SU-DHL-6 (cell line): ENCODE measurements at regions not wholly inside any gene's neighbourhood (a gene's known extent, or its start where the extent isn't known, plus 50 kb on each side); places are given as distances from the start of the nearest gene placed in this dataset.

ENCODE experiments used
- H2AFZ ChIP-seq: fragments of 200-600 bp; sonication (generic); 2 replicates; pipeline ENCODE4 v1.6.1; 2014; ENCODE audit warnings: low read depth, mild to moderate bottlenecking, moderate library complexity, mixed read lengths, antibody characterized with exemption, low read length; ENCODE audit not compliant: severe bottlenecking
- H3F3A ChIP-seq: fragments of 200-600 bp; shearing (Covaris generic); 2 replicates; pipeline ENCODE4 v1.6.0; 2016; ENCODE audit warnings: antibody characterized with exemption, mild to moderate bottlenecking; ENCODE audit not compliant: insufficient read depth
- H3K27ac ChIP-seq: fragments of 200-600 bp; sonication (generic); 2 replicates; pipeline ENCODE4 v1.5.1; 2016; ENCODE audit warnings: low read depth, mild to moderate bottlenecking, low read length, moderate library complexity, mixed read lengths
- H3K27me3 ChIP-seq: fragments of 200-600 bp; sonication (generic), shearing (Covaris generic); 2 replicates; pipeline ENCODE4 v1.6.0; 2014; ENCODE audit warnings: mild to moderate bottlenecking, low read length
- H3K36me3 ChIP-seq: fragments of 200-600 bp; sonication (generic); 2 replicates; pipeline ENCODE4 v1.6.1; 2014; ENCODE audit warnings: mild to moderate bottlenecking, low read length, mixed read lengths
- H3K4me2 ChIP-seq: fragments of 300-600, 200-600 bp; shearing (Covaris generic), sonication (generic); 2 replicates; pipeline ENCODE4 v1.6.0; 2014; ENCODE audit warnings: low read length, low read depth, mild to moderate bottlenecking; ENCODE audit not compliant: poor library complexity, severe bottlenecking
- H3K4me3 ChIP-seq: fragments of 200-600 bp; sonication (generic); 2 replicates; pipeline ENCODE4 v1.5.1; 2014; ENCODE audit warnings: antibody characterized with exemption, low read length, mild to moderate bottlenecking, mixed read lengths; ENCODE audit not compliant: insufficient read depth, poor library complexity, severe bottlenecking
- H3K79me2 ChIP-seq: fragments of 200-600 bp; sonication (generic); 2 replicates; pipeline ENCODE4 v1.6.1; 2014; ENCODE audit warnings: mild to moderate bottlenecking, low read length, moderate library complexity; ENCODE audit not compliant: insufficient read depth
- H3K9ac ChIP-seq: fragments of 200-600 bp; sonication (generic); 2 replicates; pipeline ENCODE4 v1.7.0; 2014; ENCODE audit warnings: mild to moderate bottlenecking, low read length
- H3K9me2 ChIP-seq: fragments of 200-600 bp; sonication (generic); replicated peaks from 2 replicates; pipeline ENCODE4 v1.6.1; 2014; ENCODE audit warnings: low read length; ENCODE audit not compliant: insufficient read depth
- H3K9me3 ChIP-seq: fragments of 200-600 bp; sonication (generic); 2 replicates; pipeline ENCODE4 v1.6.1; 2014; ENCODE audit warnings: low read length, mixed read lengths; ENCODE audit not compliant: insufficient read depth
- H4K20me1 ChIP-seq: fragments of 200-600 bp; sonication (generic); 2 replicates; pipeline ENCODE4 v1.6.1; 2014; ENCODE audit warnings: low read depth, mild to moderate bottlenecking, antibody characterized with exemption, low read length, moderate library complexity, mixed read lengths
- CTCF ChIP-seq: fragments of 200-600 bp; sonication (generic); IDR thresholded peaks from one replicate; pipeline ENCODE4 v1.5.1; 2017; ENCODE audit warnings: antibody characterized with exemption, mild to moderate bottlenecking, low read length, moderate library complexity; ENCODE audit not compliant: insufficient read depth, poor library complexity, severe bottlenecking
- EZH2phosphoT487 ChIP-seq: fragments of 200-600 bp; sonication (generic), shearing (Covaris generic); conservative IDR thresholded peaks from 2 replicates; pipeline ENCODE4 v1.6.1; 2018; ENCODE audit warnings: mild to moderate bottlenecking, antibody characterized with exemption, low read length, moderate library complexity, mixed read lengths

- TF ChIP-seq CTCF (no peak), EZH2phosphoT487 (no peak)
- Histone ChIP-seq H3F3A (no peaks in the 10 kb centered on the region), H3K9ac (no peak overlapping the region), H3K79me2 (no peaks in the 10 kb centered on the region), H3K4me2 (no peak overlapping the region), H4K20me1 (no peaks in the 10 kb centered on the region), H3K9me2 (no peaks in the 10 kb centered on the region), H3K9me3 (no peaks in the 10 kb centered on the region), H2AFZ (no peak overlapping the region), H3K27ac (no peak overlapping the region), H3K27me3 (no peaks in the 10 kb centered on the region), H3K36me3 (no peaks in the 10 kb centered on the region), H3K4me3 (no peak overlapping the region)
Observed at GRCh38 chr3:110684466-110684865, 387.1 kb upstream of the NECTIN3 start.

- no peaks in the 10 kb centered on the region for H3K36me3 ChIP-seq
- no peaks in the 10 kb centered on the region for H4K20me1 ChIP-seq
- H3K27me3 ChIP-seq, result no peaks in the 10 kb centered on the region
- H3K4me2 ChIP-seq, result no peak overlapping the region
- H3K9me2 ChIP-seq, result no peaks in the 10 kb centered on the region
- no peaks in the 10 kb centered on the region for H3K9me3 ChIP-seq
- no peak overlapping the region for H3K4me3 ChIP-seq
- H3K79me2 ChIP-seq, result no peaks in the 10 kb centered on the region
- H3F3A ChIP-seq, result no peaks in the 10 kb centered on the region
- no peak overlapping the region for H3K27ac ChIP-seq
- no peak overlapping the region for H3K9ac ChIP-seq
- TF ChIP-seq CTCF (no peak), EZH2phosphoT487 (no peak)
- no peak overlapping the region for H2AFZ ChIP-seq
Observed at GRCh38 chr3:110685630-110686029, 386.0 kb upstream of the NECTIN3 start.

DNA sequence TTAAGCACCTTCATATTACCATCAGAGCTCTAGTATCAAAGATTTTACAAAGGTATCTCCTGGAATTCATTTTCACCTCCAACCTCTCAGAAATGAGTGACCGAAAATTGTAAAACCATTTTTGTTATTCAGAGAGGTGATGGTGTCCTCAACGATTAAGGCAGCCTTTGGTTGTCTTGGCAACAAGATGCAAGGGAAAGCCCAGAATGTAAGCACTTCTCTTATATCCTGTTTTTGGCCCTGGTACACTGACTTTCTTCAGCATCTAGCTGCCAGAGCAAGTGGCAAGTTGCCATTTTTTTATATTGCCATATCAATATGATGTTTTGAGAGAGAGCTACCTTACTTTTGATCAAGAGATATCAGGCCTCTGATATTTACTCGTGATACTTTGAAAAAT lies 384.9 kb upstream of the NECTIN3 start:
- Histone ChIP-seq H3K4me3 (no peak overlapping the region), H3K79me2 (no peaks in the 10 kb centered on the region), H3K27me3 (no peaks in the 10 kb centered on the region), H3F3A (no peaks in the 10 kb centered on the region), H3K9ac (no peak overlapping the region), H2AFZ (no peak overlapping the region), H3K9me3 (no peaks in the 10 kb centered on the region), H3K9me2 (no peaks in the 10 kb centered on the region), H4K20me1 (no peaks in the 10 kb centered on the region), H3K4me2 (no peak overlapping the region), H3K27ac (no peak overlapping the region), H3K36me3 (no peaks in the 10 kb centered on the region)
- TF ChIP-seq CTCF (no peak), EZH2phosphoT487 (no peak)

DNA sequence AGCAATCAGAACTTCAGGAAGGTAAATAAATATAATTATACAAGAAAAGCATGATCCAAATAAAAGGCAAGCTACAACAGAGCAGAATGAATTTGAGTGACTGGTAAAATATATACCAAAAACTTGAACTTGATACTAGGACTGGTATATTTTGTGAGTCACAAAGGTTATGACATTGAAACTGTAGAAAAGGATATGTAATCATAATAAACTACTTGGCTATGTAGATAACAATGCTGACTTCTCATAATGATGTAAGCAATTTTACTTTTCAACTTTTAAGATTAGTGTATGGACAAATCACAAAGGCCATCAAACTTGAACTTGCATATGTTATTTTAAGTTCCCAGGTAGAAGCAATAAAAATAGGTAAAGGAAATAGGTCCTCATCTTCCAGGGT lies 384.5 kb upstream of the NECTIN3 start:
- Histone ChIP-seq H3F3A (no peaks in the 10 kb centered on the region), H3K27ac (no peak overlapping the region), H3K79me2 (no peaks in the 10 kb centered on the region), H3K27me3 (no peaks in the 10 kb centered on the region), H3K4me3 (no peak overlapping the region), H3K4me2 (no peak overlapping the region), H4K20me1 (no peaks in the 10 kb centered on the region), H3K36me3 (no peaks in the 10 kb centered on the region), H3K9ac (no peak overlapping the region), H2AFZ (no peak overlapping the region), H3K9me3 (no peaks in the 10 kb centered on the region), H3K9me2 (no peaks in the 10 kb centered on the region)
- TF ChIP-seq EZH2phosphoT487 (no peak), CTCF (no peak)
